ENCODE measurements at regions not wholly inside any gene's neighbourhood (a gene's known extent, or its start where the extent isn't known, plus 50 kb on each side); places are given as distances from the start of the nearest gene placed in this dataset.
"Not testable (repeated sequence)": the region's sequence is repeated elsewhere in the genome, so short reads cannot be mapped to it uniquely, and the experiment has no call there.

DNA sequence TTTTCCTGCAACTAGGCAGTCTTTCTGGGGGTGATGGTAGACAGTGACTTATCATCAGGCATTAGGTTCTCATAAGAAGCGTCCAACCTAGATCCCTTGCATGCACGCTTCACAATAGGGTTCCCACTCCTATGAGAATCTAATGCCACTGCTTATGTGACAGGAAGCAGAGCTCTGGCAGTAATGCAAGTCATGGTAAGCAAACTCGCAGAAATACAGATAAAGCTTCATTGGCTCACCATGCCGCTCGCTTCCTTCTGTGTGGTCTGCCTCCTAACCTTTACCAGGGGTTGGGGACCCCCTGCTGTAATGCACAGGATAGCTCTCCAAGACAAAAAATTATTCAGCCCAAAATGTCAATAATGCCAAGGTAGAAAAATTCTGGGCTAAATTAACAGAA, 864.2 kb downstream of the TRHDE start:
- H3K79me2 ChIP-seq (ENCODE audit: low read depth), result no peaks in the 10 kb centered on the region
- H2AFZ ChIP-seq, result no peak overlapping the region
- H3K4me1 ChIP-seq (replicated peaks; ENCODE audit: insufficient read depth), result no peaks in the 10 kb centered on the region
- POLR2A ChIA-PET (ENCODE audit: unreplicated experiment), result no interaction called here
- intact Hi-C loops (cut with micrococcal nuclease; ENCODE audit: unreplicated experiment), result no loop called here
- H3K27ac ChIP-seq, result no peak overlapping the region
- no peaks in the 10 kb centered on the region for H4K20me1 ChIP-seq (ENCODE audit: insufficient read depth)
- no peaks in the 10 kb centered on the region for H3K9me2 ChIP-seq (ENCODE audit: insufficient read depth)
- CTCF ChIA-PET, result no interaction called here
- H3K36me3 ChIP-seq (ENCODE audit: low read depth), result no peaks in the 10 kb centered on the region
- no peak overlapping the region for H3K4me2 ChIP-seq
- no peaks in the 10 kb centered on the region for H3K9me3 ChIP-seq (ENCODE audit: insufficient read depth, low read depth)
- H3F3A ChIP-seq (ENCODE audit: insufficient read depth, low read depth), result no peaks in the 10 kb centered on the region
- no peak for TF ChIP-seq EZH2 (IDR thresholded peaks at IDR 0.05; ENCODE audit: low read depth)
- TF ChIP-seq, protein P1, sequence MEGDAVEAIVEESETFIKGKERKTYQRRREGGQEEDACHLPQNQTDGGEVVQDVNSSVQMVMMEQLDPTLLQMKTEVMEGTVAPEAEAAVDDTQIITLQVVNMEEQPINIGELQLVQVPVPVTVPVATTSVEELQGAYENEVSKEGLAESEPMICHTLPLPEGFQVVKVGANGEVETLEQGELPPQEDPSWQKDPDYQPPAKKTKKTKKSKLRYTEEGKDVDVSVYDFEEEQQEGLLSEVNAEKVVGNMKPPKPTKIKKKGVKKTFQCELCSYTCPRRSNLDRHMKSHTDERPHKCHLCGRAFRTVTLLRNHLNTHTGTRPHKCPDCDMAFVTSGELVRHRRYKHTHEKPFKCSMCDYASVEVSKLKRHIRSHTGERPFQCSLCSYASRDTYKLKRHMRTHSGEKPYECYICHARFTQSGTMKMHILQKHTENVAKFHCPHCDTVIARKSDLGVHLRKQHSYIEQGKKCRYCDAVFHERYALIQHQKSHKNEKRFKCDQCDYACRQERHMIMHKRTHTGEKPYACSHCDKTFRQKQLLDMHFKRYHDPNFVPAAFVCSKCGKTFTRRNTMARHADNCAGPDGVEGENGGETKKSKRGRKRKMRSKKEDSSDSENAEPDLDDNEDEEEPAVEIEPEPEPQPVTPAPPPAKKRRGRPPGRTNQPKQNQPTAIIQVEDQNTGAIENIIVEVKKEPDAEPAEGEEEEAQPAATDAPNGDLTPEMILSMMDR (conservative IDR thresholded peaks at IDR 0.05), result no peak
- DNase-seq, result no peak
- no peaks in the 10 kb centered on the region for H3K27me3 ChIP-seq (ENCODE audit: insufficient read depth, low read depth)
- no TSS peak for BruUV-seq (replicated peaks)
- no peak overlapping the region for H3K4me3 ChIP-seq

DNA sequence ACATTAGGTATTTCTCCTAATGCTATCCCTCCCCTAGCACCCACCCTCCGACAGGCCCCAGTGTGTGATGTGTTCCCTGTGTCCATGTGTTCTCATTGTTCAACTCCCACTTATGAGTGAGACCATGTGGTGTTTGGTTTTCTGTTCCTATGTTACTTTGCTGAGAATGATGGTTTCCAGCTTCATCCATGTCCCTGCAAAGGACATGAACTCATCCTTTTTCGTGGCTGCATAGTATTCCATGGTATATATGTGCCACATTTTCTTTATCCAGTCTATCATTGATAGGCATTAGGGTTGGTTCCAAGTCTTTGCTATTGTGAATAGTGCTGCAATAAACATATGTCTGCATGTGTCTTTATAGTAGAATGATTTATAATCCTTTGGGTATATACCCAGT, 867.5 kb downstream of the TRHDE start:
- H3K4me1 ChIP-seq (replicated peaks; ENCODE audit: insufficient read depth); intact Hi-C loops (cut with micrococcal nuclease; ENCODE audit: unreplicated experiment); BruUV-seq (replicated peaks); H3K4me2 ChIP-seq; CTCF ChIA-PET; H3K27me3 ChIP-seq (ENCODE audit: insufficient read depth, low read depth); H4K20me1 ChIP-seq (ENCODE audit: insufficient read depth); POLR2A ChIA-PET (ENCODE audit: unreplicated experiment); H3K9me2 ChIP-seq (ENCODE audit: insufficient read depth); H3K9me3 ChIP-seq (ENCODE audit: insufficient read depth, low read depth); H3K27ac ChIP-seq; DNase-seq; H3K36me3 ChIP-seq (ENCODE audit: low read depth); H3K4me3 ChIP-seq; H3F3A ChIP-seq (ENCODE audit: insufficient read depth, low read depth); H2AFZ ChIP-seq; H3K79me2 ChIP-seq (ENCODE audit: low read depth): not testable (repeated sequence)

DNA sequence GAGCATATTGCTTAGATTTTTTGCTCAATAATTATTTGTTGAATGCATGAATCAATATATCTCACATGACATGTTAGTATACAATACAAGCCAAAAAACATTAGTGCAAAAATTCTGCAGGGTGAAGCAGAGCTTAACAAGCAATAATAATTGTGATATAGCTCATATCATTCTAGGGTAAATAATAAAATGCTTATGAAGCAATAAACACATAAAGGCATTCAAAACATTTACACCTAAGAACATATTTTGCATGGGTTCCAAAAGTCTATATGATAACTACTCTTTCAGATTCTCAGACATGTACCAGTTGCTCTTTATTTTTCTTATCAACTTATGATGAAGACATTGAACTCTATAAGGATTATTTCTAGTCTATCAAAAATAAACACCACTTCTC, 886.2 kb downstream of the TRHDE start:
- no peak overlapping the region for H2AFZ ChIP-seq
- no peaks in the 10 kb centered on the region for H4K20me1 ChIP-seq (ENCODE audit: insufficient read depth)
- no peak overlapping the region for H3K4me3 ChIP-seq
- POLR2A ChIA-PET (ENCODE audit: unreplicated experiment), result no interaction called here
- no peak overlapping the region for H3K4me2 ChIP-seq
- no peaks in the 10 kb centered on the region for H3K27me3 ChIP-seq (ENCODE audit: insufficient read depth, low read depth)
- TF ChIP-seq EZH2 (IDR thresholded peaks at IDR 0.05; ENCODE audit: low read depth), result no peak
- no peak for DNase-seq
- no peak overlapping the region for H3K27ac ChIP-seq
- no peaks in the 10 kb centered on the region for H3F3A ChIP-seq (ENCODE audit: insufficient read depth, low read depth)
- CTCF ChIA-PET, result no interaction called here
- no peaks in the 10 kb centered on the region; the same call in none of the 2 replicates for H3K9me2 ChIP-seq (ENCODE audit: insufficient read depth)
- H3K36me3 ChIP-seq (ENCODE audit: low read depth), result no peaks in the 10 kb centered on the region
- H3K79me2 ChIP-seq (ENCODE audit: low read depth), result no peaks in the 10 kb centered on the region
- no peaks in the 10 kb centered on the region for H3K9me3 ChIP-seq (ENCODE audit: insufficient read depth, low read depth)
- no TSS peak for BruUV-seq (replicated peaks)
- no peaks in the 10 kb centered on the region for H3K4me1 ChIP-seq (replicated peaks; ENCODE audit: insufficient read depth)
- intact Hi-C loops (cut with micrococcal nuclease; ENCODE audit: unreplicated experiment), result no loop called here

DNA sequence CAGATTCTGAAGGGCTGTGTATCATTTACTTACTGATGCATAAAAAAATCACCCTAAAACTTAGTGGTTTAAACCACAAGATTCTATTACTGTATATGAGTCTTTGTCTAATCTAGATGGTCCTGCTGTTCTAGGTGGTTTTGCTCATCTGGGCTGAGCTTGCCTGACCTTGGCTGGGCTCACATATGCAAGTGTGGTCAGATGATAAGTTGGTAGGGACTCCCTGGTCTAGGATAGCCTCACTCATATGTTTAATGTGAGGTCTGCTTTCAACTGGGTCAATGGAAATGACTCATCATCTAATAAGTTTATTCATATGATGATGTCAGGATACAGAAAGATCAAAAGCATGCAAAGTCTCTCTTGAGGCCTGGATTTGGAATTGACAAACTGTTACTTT, 887.8 kb downstream of the TRHDE start:
- H2AFZ ChIP-seq, result no peak overlapping the region
- DNase-seq, result no peak
- CTCF ChIA-PET, result no interaction called here
- POLR2A ChIA-PET (ENCODE audit: unreplicated experiment), result no interaction called here
- TF ChIP-seq, protein P1 (conservative IDR thresholded peaks at IDR 0.05), result no peak
- TF ChIP-seq EZH2 (IDR thresholded peaks at IDR 0.05; ENCODE audit: low read depth), result no peak
- H3K27ac ChIP-seq, result no peak overlapping the region
- H3K9me2 ChIP-seq (ENCODE audit: insufficient read depth), result no peaks in the 10 kb centered on the region; the same call in none of the 2 replicates
- H3K27me3 ChIP-seq (ENCODE audit: insufficient read depth, low read depth), result no peaks in the 10 kb centered on the region
- no peaks in the 10 kb centered on the region for H3K4me1 ChIP-seq (replicated peaks; ENCODE audit: insufficient read depth)
- H3F3A ChIP-seq (ENCODE audit: insufficient read depth, low read depth), result no peaks in the 10 kb centered on the region
- intact Hi-C loops (cut with micrococcal nuclease; ENCODE audit: unreplicated experiment), result no loop called here
- no peaks in the 10 kb centered on the region for H3K36me3 ChIP-seq (ENCODE audit: low read depth)
- H3K9me3 ChIP-seq (ENCODE audit: insufficient read depth, low read depth), result no peaks in the 10 kb centered on the region
- no TSS peak for BruUV-seq (replicated peaks)
- no peaks in the 10 kb centered on the region for H3K79me2 ChIP-seq (ENCODE audit: low read depth)
- no peak overlapping the region for H3K4me3 ChIP-seq
- H3K4me2 ChIP-seq, result no peak overlapping the region
- no peaks in the 10 kb centered on the region for H4K20me1 ChIP-seq (ENCODE audit: insufficient read depth)
